Lower leg skin (tissue), 3 donors: ENCODE measurements at regions not wholly inside any gene's neighbourhood (a gene's known extent, or its start where the extent isn't known, plus 50 kb on each side); places are given as distances from the start of the nearest gene placed in this dataset.

ENCODE experiments used
- POLR2A ChIP-seq, 2 donors: fragments of 450-650 bp; IDR thresholded peaks; one replicate each; pipeline ENCODE4 v1.6.1; 2016 to 2017; ENCODE audit warnings: antibody characterized with exemption in 2 of 2, mild to moderate bottlenecking in 1 of 2, moderate library complexity in 1 of 2
- TF ChIP-seq, protein P1 (sequence below), 3 donors: fragments of 450-650 bp; IDR thresholded peaks; one replicate each; pipeline ENCODE4 v1.5.1; 2016; ENCODE audit warnings: antibody characterized with exemption in 3 of 3, mild to moderate bottlenecking in 3 of 3, moderate library complexity in 2 of 3

- TF ChIP-seq, protein P1, sequence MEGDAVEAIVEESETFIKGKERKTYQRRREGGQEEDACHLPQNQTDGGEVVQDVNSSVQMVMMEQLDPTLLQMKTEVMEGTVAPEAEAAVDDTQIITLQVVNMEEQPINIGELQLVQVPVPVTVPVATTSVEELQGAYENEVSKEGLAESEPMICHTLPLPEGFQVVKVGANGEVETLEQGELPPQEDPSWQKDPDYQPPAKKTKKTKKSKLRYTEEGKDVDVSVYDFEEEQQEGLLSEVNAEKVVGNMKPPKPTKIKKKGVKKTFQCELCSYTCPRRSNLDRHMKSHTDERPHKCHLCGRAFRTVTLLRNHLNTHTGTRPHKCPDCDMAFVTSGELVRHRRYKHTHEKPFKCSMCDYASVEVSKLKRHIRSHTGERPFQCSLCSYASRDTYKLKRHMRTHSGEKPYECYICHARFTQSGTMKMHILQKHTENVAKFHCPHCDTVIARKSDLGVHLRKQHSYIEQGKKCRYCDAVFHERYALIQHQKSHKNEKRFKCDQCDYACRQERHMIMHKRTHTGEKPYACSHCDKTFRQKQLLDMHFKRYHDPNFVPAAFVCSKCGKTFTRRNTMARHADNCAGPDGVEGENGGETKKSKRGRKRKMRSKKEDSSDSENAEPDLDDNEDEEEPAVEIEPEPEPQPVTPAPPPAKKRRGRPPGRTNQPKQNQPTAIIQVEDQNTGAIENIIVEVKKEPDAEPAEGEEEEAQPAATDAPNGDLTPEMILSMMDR (IDR thresholded peaks at IDR 0.05), result no peak
- no peak for TF ChIP-seq POLR2A (IDR thresholded peaks at IDR 0.05)
Observed at GRCh38 chr12:28631831-28632230, 441.6 kb downstream of the CCDC91 start.
